Kidney epithelial cell (primary cell): ENCODE measurements at regions not wholly inside any gene's neighbourhood (a gene's known extent, or its start where the extent isn't known, plus 50 kb on each side); places are given as distances from the start of the nearest gene placed in this dataset.

ENCODE experiments used
- DNase-seq: peaks from one replicate; pipeline ENCODE4 v3.0.0-alpha.2; 2010; ENCODE audit warnings: low read depth
- H3K27me3 ChIP-seq: 2 replicates; pipeline ENCODE4 v1.6.0; 2011; ENCODE audit warnings: low read length; ENCODE audit not compliant: control insufficient read depth, insufficient read depth
- H3K36me3 ChIP-seq: 2 replicates; pipeline ENCODE4 v1.5.1; 2011; ENCODE audit warnings: low read length; ENCODE audit not compliant: control insufficient read depth, insufficient read depth
- H3K4me3 ChIP-seq: 2 replicates; pipeline ENCODE4 v1.5.1; 2011; ENCODE audit warnings: low read depth, mild to moderate bottlenecking, control low read depth, low read length
- TF ChIP-seq, protein P1 (sequence below): IDR thresholded peaks from 2 replicates; pipeline ENCODE4 v1.5.1; 2011; ENCODE audit warnings: mild to moderate bottlenecking, moderate library complexity, low read length, control low read depth, inconsistent platforms; ENCODE audit not compliant: insufficient read depth, poor library complexity, severe bottlenecking

DNA sequence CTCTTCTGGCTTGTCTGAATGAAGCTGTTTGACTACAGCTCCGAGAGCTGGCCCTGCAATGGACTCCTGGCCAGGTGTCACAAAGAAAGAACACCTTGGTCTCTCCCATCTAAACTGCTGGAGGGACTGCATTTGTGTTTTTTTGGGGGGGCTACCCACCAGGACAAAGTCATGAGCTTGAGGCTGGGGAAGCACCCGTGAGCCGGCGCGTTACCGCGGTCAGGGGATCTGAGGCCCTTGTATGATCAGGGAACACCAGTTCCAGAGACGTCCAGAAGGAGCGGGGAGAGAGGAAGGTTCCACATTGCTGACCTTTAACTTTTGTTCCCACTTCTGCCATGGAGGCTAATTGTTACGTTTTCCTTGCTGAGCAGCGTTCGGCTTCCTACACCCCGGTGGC is 84.5 kb upstream of the C1orf174 start:
- no peak for DNase-seq
- Histone ChIP-seq H3K27me3 (no peaks in the 10 kb centered on the region), H3K4me3 (no peak overlapping the region), H3K36me3 (no peaks in the 10 kb centered on the region)
- TF ChIP-seq, protein P1, sequence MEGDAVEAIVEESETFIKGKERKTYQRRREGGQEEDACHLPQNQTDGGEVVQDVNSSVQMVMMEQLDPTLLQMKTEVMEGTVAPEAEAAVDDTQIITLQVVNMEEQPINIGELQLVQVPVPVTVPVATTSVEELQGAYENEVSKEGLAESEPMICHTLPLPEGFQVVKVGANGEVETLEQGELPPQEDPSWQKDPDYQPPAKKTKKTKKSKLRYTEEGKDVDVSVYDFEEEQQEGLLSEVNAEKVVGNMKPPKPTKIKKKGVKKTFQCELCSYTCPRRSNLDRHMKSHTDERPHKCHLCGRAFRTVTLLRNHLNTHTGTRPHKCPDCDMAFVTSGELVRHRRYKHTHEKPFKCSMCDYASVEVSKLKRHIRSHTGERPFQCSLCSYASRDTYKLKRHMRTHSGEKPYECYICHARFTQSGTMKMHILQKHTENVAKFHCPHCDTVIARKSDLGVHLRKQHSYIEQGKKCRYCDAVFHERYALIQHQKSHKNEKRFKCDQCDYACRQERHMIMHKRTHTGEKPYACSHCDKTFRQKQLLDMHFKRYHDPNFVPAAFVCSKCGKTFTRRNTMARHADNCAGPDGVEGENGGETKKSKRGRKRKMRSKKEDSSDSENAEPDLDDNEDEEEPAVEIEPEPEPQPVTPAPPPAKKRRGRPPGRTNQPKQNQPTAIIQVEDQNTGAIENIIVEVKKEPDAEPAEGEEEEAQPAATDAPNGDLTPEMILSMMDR, result no peak

DNA sequence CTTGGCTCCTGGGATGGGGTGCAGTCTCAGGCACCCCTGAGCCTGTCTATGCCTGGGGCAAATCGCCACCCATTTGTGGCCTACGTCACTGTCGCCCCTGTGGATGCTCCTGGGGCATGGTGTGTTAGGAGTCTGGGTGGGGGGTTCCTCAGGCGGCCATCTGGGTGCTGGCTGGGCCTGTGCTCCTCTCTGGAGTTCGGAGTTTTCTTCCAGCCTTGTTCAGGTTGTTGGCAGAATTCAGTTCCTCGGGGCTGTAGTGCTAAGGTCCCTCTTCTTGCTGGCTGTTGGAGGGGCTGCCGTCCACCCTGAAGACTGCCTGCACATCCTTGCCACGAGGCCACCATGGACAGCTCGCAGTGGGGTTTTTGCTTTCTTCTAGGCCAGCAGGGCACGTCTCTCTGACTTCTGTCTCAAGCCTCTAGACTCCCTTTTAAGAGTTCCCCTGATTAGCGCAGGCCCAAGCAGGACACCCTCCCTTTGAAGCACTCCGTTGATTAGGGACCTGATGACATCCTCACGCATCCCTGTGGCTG is 86.7 kb upstream of the C1orf174 start:
- TF ChIP-seq, protein P1, result no peak

DNA sequence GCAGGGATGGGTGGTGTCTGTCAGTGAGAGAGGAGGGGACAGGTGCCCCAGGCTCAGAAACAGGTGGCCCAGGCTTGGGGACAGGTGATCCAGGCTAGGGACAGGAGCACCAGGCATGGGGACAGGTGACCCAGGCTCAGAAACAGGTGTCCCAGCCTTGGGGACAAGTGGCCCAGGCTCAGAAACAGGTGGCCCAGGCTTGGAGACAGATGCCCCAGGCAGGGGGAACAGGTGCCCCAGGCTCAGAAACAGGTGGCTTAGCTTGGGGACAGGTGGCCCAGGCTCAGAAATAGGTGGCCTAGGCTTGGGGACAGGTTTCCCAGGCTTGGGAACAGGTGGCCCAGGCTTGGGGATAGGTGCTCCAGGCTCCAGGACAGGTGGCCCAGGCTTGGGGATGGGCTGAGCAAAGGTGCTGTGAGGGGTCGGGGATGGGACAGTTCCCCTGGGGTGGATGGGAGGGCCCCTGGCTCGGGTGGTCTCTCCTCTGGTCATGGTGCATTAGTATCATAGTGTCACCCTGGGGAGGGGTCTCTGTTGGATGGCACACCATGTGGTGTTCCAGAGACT is 87.7 kb upstream of the C1orf174 start:
- Histone ChIP-seq H3K4me3 (no peak overlapping the region), H3K27me3 (no peaks in the 10 kb centered on the region), H3K36me3 (no peaks in the 10 kb centered on the region)
- DNase-seq, result no peak
- TF ChIP-seq, protein P1, result no peak

More for the DNA sequence above, 86.7 kb upstream of the C1orf174 start:
- Histone ChIP-seq H3K27me3 (no peaks in the 10 kb centered on the region), H3K36me3 (no peaks in the 10 kb centered on the region), H3K4me3 (no peak overlapping the region)
- no peak for DNase-seq

DNA sequence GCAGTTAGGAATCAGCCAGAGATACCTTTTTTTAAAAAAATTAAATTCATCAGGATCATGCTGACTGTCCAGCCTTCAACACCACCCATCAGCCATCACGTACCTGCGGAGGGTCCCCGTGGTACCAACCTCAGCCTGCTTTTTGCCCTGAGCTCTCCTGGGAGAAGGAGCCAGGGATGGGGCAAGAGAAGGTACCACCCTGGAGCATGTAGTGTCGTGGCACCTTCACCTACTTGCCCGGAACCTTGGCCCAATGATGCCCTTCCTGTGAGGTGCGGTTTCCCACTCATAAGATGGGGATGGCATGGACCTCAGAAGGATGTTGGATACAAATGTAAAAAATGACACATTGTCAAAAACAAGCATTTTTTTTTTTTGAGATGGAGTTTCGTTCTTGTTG is 88.4 kb upstream of the C1orf174 start:
- no peaks in the 10 kb centered on the region for H3K36me3 ChIP-seq
- no peaks in the 10 kb centered on the region for H3K27me3 ChIP-seq
- no peak overlapping the region for H3K4me3 ChIP-seq
- TF ChIP-seq, protein P1, result no peak
- no peak for DNase-seq

DNA sequence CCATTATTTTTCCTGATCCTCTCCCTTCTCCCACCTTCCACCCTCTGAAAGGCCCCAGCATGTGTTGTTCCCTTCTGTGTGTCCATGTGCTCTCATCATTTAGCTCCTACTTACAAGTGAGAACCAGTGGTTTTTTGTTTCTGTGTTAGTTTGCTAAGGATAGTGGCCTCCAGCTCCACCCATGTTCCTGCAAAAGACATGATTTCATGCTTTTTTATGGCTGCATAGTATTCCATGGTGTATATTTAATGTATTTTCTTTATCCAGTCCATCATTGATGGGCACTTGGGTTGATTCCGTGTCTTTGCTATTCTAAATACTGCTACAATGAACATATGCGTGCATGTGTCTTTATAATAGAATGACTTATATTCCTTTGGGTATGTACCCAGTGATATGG is 89.4 kb upstream of the C1orf174 start:
- H3K27me3 ChIP-seq, result no peaks in the 10 kb centered on the region
- TF ChIP-seq, protein P1, result no peak
- DNase-seq, result no peak
- no peaks in the 10 kb centered on the region for H3K36me3 ChIP-seq
- H3K4me3 ChIP-seq, result no peak overlapping the region

DNA sequence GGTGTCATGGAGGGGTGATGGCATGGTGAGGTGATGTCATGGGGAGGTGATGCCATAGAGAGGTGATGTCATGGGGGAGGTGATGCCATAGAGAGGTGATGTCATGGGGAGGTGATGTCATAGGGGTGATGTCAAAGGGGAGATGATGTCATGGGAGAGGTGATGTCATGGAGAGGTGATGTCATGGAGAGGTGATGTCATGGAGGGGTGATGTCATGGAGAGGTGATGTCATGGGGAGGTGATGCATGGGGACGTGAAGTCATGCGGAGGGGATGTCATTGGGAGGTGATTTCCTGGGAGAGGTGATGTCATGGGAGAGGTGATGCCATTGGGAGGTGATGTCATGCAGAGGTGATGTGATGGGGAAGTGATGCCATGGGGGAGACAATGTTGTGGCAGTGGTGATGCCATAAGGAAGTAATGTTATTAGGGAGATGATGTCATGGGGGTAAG is 92.1 kb upstream of the C1orf174 start:
- no peaks in the 10 kb centered on the region for H3K36me3 ChIP-seq
- TF ChIP-seq, protein P1, result no peak

More for the DNA sequence above, 92.1 kb upstream of the C1orf174 start:
- DNase-seq, result no peak
- Histone ChIP-seq H3K27me3 (no peaks in the 10 kb centered on the region), H3K4me3 (no peak overlapping the region)
